ENCODE measurements at regions not wholly inside any gene's neighbourhood (a gene's known extent, or its start where the extent isn't known, plus 50 kb on each side); places are given as distances from the start of the nearest gene placed in this dataset.

GRCh38 chr17:12568358-12569251 is 97.1 kb upstream of the MYOCD start:
- DNase-seq (ENCODE audit: low read depth in 4 of 4, low spot score in 3 of 4) = no peak

DNA sequence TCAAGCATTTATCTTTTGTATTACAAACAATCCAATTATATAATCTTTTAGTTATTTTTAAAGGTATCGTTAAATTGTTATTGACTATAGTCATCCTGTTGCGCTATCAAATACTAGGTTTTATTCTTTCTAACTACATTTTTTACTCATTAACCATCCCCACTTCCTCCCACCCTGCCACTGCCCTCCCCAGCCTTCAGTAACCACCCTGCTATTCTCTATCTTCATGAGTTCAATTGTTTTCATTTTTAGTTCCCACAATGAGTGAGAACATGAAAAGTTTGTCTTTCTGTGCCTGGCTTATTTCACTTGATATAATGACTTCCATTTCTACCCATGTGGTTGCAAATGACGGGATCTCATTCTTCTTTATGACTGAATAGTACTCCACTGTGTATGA is 94.1 kb upstream of the MYOCD start:
- no peak for DNase-seq (ENCODE audit: low read depth in 4 of 4, low spot score in 3 of 4)

DNA sequence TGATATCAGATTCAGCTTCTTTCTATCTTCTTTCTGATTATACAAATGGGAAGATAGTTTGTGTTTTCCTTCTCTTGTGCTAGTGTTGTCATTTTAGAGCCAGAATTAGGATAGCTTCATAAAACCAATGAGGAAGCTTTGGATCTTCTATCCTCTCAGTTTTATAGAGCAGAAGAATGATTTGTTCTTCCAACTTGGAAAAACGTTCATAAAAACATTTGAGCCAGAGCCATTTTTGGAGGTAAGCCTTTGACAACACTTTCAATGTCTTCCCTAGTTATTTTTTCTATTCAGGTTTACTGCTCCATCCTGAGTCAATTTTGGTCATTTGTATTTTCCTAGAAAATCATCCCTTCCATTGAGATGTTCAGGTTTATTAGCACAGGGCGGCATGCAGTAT is 91.2 kb upstream of the MYOCD start:
- DNase-seq (ENCODE audit: low read depth in 4 of 4, low spot score in 3 of 4) = no peak

DNA sequence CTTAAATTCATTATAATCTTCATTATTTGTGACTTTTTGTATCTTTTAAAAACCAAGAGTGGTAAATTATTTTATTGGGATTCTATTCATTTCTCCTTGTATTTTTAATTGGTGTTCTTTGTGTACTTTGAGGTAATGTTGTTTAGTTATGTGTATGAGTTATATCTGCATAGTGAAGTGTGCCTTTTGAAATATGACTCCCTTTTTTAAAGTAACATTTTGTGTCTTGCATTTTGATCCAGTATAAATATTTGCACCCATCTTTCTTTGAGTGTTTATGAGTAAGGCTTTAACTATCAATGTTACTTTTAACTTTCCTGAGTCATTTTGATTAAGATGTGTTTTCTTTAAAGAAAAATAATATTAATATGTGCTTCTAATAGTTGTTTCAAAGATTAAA is 90.0 kb upstream of the MYOCD start:
- DNase-seq (ENCODE audit: low read depth in 4 of 4, low spot score in 3 of 4) = no peak

- no peak for DNase-seq (ENCODE audit: low read depth in 4 of 4, low spot score in 3 of 4)
These were observed 86.4 kb upstream of the MYOCD start for GRCh38 chr17:12579288-12579687.

- no peak for DNase-seq (ENCODE audit: low read depth in 4 of 4, low spot score in 3 of 4)
These were observed 85.0 kb upstream of the MYOCD start for GRCh38 chr17:12580640-12581039.

- DNase-seq (ENCODE audit: low read depth in 4 of 4, low spot score in 3 of 4) = no peak
These were observed 81.0 kb upstream of the MYOCD start for GRCh38 chr17:12584727-12585126.

DNA sequence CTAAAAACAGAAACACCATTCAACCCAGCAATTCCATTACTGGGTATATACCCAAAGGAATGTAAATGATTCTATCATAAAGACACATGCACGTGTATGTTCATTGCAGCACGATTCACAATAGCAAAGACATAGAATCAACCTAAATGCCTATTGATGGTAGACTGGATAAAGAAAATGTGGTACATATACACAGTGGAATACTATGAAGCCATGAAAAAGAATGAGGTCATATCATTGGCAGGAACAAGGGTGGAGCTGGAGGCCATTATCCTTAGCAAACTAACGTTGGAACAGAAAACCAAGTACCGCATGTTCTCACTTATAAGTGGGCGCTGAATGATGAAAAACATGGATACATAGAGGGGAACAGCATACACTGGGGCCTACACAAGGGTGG is 77.2 kb upstream of the MYOCD start:
- no peak for DNase-seq (ENCODE audit: low read depth in 4 of 4, low spot score in 3 of 4)

- no peak for DNase-seq (ENCODE audit: low read depth in 4 of 4, low spot score in 3 of 4)
These were observed 75.3 kb upstream of the MYOCD start for GRCh38 chr17:12590417-12590816.

GRCh38 chr17:12591021-12591735 is 74.5 kb upstream of the MYOCD start:
- DNase-seq (ENCODE audit: low read depth in 4 of 4, low spot score in 3 of 4) = peak in 2 of 4 donors; percentile 33 to 64

DNA sequence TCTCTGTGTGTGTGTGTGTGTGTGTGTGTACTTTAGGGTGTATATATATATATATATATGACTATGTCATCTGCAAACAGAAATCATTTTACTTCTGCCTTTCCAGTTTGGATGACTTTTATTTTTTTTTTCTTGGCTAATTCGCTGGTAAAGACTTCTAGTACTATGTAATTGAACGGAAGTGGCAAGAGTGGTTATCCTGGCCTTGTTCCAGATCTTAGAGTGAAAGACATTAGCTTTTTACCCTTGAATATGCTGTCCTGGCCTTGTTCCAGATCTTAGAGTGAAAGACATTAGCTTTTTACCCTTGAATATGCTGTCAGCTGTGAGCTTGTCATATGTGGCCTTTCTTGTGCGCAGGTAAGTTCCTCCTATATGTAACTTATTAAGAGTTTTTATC is 72.7 kb upstream of the MYOCD start:
- no peak for DNase-seq (ENCODE audit: low read depth in 4 of 4, low spot score in 3 of 4)

- DNase-seq (ENCODE audit: low read depth in 4 of 4, low spot score in 3 of 4) = no peak
These were observed 68.7 kb upstream of the MYOCD start for GRCh38 chr17:12596961-12597360.

GRCh38 chr17:12597895-12598294 is 67.8 kb upstream of the MYOCD start:
- no peak for DNase-seq (ENCODE audit: low read depth in 4 of 4, low spot score in 3 of 4)

DNA sequence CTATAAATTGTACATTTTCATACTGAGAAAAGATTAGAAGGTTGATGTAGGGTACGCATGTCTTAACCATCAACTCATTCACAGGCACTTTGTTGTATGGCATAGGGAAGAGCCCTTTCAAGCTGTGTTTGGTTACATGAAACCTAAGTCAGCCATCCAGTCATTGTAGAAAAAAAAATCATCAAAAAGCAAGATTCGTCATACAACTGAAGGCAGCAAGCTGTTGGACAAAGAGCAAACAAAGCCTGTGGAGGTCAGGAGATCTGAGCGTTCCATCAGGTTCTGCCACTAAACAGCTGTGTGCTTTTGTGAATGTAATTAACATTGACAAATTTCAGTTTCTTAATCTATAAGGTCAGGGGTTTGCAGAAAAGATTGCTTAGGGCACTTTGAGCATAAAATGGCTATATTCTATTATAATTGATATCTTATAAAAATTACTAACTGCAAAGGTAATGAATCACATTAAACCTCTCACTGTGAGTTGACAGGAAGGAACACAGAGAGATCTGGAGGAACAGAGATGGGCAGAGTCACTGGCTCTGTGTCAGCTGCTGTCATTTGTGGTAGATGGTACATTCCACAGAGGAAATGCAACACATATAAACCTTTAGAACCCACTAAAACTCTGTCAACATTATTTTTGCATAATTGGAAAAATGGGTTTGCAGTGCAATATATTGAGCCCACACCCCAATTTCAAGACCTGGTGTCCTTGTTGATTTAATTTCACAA is 66.3 kb upstream of the MYOCD start:
- no peak for DNase-seq (ENCODE audit: low read depth in 4 of 4, low spot score in 3 of 4)

- DNase-seq (ENCODE audit: low read depth in 4 of 4, low spot score in 3 of 4) = no peak
These were observed 65.3 kb upstream of the MYOCD start for GRCh38 chr17:12600349-12600748.

GRCh38 chr17:12603566-12603965 is 62.1 kb upstream of the MYOCD start:
- DNase-seq (ENCODE audit: low read depth in 4 of 4, low spot score in 3 of 4) = no peak

DNA sequence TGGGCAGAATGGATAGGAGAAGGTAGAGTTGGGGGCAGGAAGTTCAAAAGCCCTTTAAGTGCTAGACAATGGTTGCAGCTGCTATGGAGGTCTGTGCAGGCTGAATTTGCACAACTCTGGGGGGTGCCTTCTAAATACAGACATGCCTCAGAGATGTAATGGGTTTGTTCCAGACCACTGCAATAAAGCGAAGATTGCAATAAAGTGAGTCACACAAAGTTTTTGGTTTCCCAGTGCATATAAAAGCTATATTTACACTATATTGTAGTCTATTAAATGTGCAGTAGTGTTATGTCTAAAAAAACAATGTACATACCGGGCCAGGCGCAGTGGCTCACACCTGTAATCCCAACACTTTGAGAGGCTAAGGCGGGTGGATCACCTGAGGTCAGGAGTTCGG is 60.5 kb upstream of the MYOCD start:
- no peak for DNase-seq (ENCODE audit: low read depth in 4 of 4, low spot score in 3 of 4)

GRCh38 chr17:12613566-12613965 is 52.1 kb upstream of the MYOCD start:
- DNase-seq (ENCODE audit: low read depth in 4 of 4, low spot score in 3 of 4) = no peak

All from left renal pelvis (tissue), 4 donors.